Activated T-cell treated with anti-CD3 and anti-CD28 coated beads, Interleukin-2, amount 50 U/mL, for 72 hours (primary cell): ENCODE measurements at regions not wholly inside any gene's neighbourhood (a gene's known extent, or its start where the extent isn't known, plus 50 kb on each side); places are given as distances from the start of the nearest gene placed in this dataset.

Experiments
- ATAC-seq, 2 donors: fragments of 150-1000 bp; cut with Tn5 transposase; replicated peaks in 1 of 2; 2 replicates each; pipeline ENCODE4 v1.10.0; 2021; ENCODE audit warnings: moderate library complexity in 2 of 2, mild to moderate bottlenecking in 1 of 2
- DNase-seq, 2 donors: peaks; one replicate each; pipeline ENCODE4 v3.0.0; 2021 to 2022; ENCODE audit warnings: mixed read lengths in 1 of 2
- H3K27ac Mint-ChIP-seq: one replicate; pipeline ENCODE4 v1.8.0; 2022; ENCODE audit warnings: mild to moderate bottlenecking, moderate library complexity, mixed read lengths
- H3K27me3 Mint-ChIP-seq: one replicate; pipeline ENCODE4 v1.8.0; 2022; ENCODE audit warnings: low read depth, mixed read lengths
- H3K36me3 Mint-ChIP-seq, 2 donors: one replicate each; pipeline ENCODE4 v1.8.0; 2022; ENCODE audit warnings: mixed read lengths in 2 of 2, mild to moderate bottlenecking in 1 of 2; ENCODE audit not compliant: insufficient read depth in 2 of 2
- H3K4me1 Mint-ChIP-seq: one replicate; pipeline ENCODE4 v1.8.0; 2022; ENCODE audit warnings: low read depth, mixed read lengths
- H3K4me3 Mint-ChIP-seq, 2 donors: one replicate each; pipeline ENCODE4 v1.8.0; 2022; ENCODE audit warnings: mild to moderate bottlenecking in 2 of 2, mixed read lengths in 2 of 2, moderate library complexity in 2 of 2
- H3K9me3 Mint-ChIP-seq, 2 donors: one replicate each; pipeline ENCODE4 v1.8.0; 2022; ENCODE audit warnings: mixed read lengths in 2 of 2

DNA sequence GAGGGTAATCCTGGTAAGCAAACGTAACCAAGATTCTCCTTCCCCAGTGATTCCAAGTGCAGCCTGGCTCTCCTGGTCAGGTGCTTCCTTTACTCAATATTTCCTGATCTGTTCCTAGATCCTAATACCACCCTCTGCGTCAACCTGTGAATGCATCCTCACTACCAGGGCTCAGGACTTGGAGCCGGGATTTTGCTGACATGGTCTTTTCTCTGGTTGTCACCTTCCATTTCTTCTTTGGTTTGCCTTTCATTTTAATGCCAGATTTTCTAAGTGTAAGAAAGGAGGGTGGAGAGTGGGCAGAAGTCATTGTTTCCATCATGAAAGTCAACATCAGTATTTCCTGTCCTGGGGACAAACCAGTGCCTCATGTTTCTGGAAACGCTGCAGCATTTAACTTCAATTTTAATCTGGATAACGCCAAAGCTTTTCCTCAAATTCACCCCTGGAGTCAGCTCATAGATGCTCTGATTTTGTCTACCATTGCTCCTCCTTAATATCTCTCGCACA, 210.4 kb upstream of the ZNF32 start:
- Mint-ChIP-seq H3K27me3 (no peaks in the 10 kb centered on the region), H3K4me3 (no peak overlapping the region), H3K36me3 (no peaks in the 10 kb centered on the region), H3K4me1 (peaks cover 8% of the 10 kb centered on the region), H3K9me3 (peaks cover 0 to 2% of the 10 kb centered on the region in 2 donors), H3K27ac (no peak overlapping the region)
- DNase-seq (no peak), ATAC-seq (no peak)

DNA sequence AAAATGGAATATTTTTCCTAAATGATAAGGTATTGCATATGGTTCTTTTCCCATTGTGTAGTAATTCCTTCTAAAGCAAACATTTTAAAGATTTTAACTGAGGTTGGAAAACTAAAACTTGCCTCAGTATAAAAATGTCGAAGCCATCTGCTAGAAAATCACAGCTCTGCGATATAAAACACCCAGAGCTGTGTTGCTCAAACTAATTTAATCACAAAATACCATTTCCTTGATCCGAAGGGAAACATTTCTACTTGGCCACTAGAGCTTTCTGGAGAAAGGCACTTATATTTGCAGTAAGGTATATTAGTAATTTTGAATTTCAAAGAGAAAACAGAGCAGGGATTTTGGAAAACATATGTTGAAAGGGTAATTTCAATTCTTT, 209.2 kb upstream of the ZNF32 start:
- H3K27ac Mint-ChIP-seq: peak overlapping the region; percentile 38
- DNase-seq (no peak), ATAC-seq (no peak)
- H3K4me1 Mint-ChIP-seq: peaks cover 8% of the 10 kb centered on the region
- no peaks in the 10 kb centered on the region for H3K36me3 Mint-ChIP-seq
- no peak overlapping the region for H3K4me3 Mint-ChIP-seq
- H3K27me3 Mint-ChIP-seq: no peaks in the 10 kb centered on the region
- H3K9me3 Mint-ChIP-seq: peaks cover 0 to 2% of the 10 kb centered on the region in 2 donors

GRCh38 chr10:43857206-43857930, 208.7 kb upstream of the ZNF32 start:
- DNase-seq (no peak), ATAC-seq (peak in 1 of 2 donors; percentile 50)
- Mint-ChIP-seq H3K27me3 (no peaks in the 10 kb centered on the region), H3K4me1 (peaks cover 6% of the 10 kb centered on the region), H3K36me3 (no peaks in the 10 kb centered on the region), H3K27ac (no peak overlapping the region), H3K9me3 (peaks cover 0 to 2% of the 10 kb centered on the region in 2 donors), H3K4me3 (no peak overlapping the region)

DNA sequence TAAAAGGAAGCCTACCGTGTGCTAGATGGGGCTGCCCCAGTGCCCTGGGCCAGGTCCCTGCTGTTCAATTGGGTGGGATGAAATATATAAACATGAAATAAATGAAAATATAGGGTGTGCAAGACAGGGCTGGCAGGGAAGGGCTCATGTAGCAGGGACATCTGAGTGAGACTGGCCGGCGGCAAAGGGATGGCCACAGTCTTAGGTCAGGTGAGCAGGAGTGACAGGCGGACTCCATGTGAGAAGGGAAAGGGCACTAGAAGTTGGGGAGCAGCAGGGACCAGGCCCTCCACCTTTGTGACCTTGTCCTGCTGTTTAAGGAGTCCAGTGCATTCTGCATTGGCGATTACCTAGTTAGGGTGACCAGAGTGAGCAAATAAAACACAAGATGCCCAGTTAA, 207.6 kb upstream of the ZNF32 start:
- DNase-seq (no peak), ATAC-seq (no peak)
- no peaks in the 10 kb centered on the region for H3K4me1 Mint-ChIP-seq
- no peak overlapping the region for H3K4me3 Mint-ChIP-seq
- no peaks in the 10 kb centered on the region for H3K9me3 Mint-ChIP-seq
- no peaks in the 10 kb centered on the region for H3K36me3 Mint-ChIP-seq
- H3K27ac Mint-ChIP-seq: no peak overlapping the region
- no peaks in the 10 kb centered on the region for H3K27me3 Mint-ChIP-seq

DNA sequence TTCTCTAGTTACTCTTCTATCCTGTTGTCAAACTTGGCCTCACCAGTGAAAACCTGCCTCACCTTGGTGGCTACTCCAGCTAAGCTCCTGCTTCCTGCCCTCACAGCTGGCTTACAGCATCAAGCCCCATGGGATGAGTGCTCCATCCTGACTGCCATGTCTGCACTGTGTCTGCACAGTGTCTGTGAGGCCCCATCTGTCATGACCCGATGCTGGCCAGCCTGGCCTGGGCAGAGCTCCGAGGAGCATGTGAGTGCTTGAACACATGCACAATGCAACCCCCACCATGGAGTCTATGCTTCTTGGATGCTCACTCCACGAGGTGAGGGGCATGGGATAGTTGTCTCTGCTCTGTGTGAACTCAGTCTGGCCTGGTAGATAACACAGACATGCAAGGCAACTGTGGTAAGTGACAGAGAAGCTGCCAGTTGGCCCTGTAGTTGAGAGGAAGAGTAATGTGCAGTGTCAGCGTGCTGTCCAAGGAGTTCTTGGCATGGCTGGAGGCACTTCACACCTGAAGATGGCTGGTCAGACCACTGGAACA, 207.1 kb upstream of the ZNF32 start:
- no peak overlapping the region for H3K4me3 Mint-ChIP-seq
- DNase-seq: no peak
- H3K36me3 Mint-ChIP-seq: no peaks in the 10 kb centered on the region
- no peak overlapping the region for H3K27ac Mint-ChIP-seq
- H3K27me3 Mint-ChIP-seq: no peaks in the 10 kb centered on the region
- H3K9me3 Mint-ChIP-seq: no peaks in the 10 kb centered on the region
- ATAC-seq: no peak
- H3K4me1 Mint-ChIP-seq: no peaks in the 10 kb centered on the region

DNA sequence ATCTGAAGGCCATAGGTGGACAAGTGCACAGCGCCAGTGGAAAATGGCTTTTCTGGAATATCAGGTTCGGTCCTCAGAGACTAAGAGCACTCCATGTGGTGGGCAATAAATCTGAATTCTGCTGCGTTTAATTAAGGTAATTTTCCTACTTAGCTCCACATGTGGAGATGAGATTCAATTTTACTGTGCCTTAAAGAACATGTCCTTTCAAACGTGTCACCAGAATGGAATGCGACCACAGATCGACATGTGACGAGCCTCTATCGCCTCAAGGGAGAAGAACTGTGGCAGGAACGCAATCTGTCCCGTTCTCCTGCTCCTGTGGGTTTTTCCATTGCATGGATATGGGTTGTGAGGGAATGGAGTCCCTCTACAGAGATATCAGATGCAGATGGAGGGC, 205.3 kb upstream of the ZNF32 start:
- Mint-ChIP-seq H3K4me3 (no peak overlapping the region), H3K27me3 (no peaks in the 10 kb centered on the region), H3K4me1 (no peaks in the 10 kb centered on the region), H3K27ac (no peak overlapping the region), H3K36me3 (no peaks in the 10 kb centered on the region), H3K9me3 (no peaks in the 10 kb centered on the region)
- DNase-seq (no peak), ATAC-seq (no peak)

GRCh38 chr10:43853369-43853768, 204.7 kb upstream of the ZNF32 start:
- ATAC-seq (no peak), DNase-seq (no peak)
- H3K9me3 Mint-ChIP-seq: no peaks in the 10 kb centered on the region
- H3K27ac Mint-ChIP-seq: no peak overlapping the region
- no peaks in the 10 kb centered on the region for H3K36me3 Mint-ChIP-seq
- H3K4me1 Mint-ChIP-seq: no peaks in the 10 kb centered on the region
- H3K27me3 Mint-ChIP-seq: no peaks in the 10 kb centered on the region
- no peak overlapping the region for H3K4me3 Mint-ChIP-seq

DNA sequence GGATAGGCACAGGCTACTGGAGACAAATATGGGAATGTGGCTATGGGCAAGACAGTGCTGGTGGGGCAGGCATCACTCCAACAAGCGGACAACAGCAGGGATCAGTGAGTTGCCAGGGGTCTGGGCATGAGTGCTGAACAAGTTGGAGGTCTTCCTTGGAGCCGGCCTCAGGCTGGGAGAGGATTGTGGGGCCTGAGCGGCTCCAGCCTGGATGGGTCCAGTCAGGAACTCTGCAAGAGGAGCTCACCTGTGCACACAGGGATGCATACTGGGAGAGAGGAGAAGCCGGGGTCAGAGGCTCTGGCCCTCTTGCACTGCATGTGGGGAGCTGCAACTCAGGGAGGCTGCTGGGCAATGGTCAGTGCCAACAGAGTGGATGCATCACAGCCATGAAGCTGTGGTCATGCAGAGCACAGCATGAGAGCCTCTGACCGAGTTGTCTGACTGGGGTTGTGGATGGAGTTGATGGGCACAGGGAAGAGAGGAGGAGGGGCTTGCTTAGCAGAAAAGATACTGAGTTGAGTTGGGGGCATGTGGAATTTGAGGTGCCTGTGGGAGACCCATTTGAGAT, 204.0 kb upstream of the ZNF32 start:
- H3K9me3 Mint-ChIP-seq: no peaks in the 10 kb centered on the region
- DNase-seq (no peak), ATAC-seq (no peak)
- no peak overlapping the region for H3K4me3 Mint-ChIP-seq
- H3K36me3 Mint-ChIP-seq: no peaks in the 10 kb centered on the region
- no peaks in the 10 kb centered on the region for H3K27me3 Mint-ChIP-seq
- no peak overlapping the region for H3K27ac Mint-ChIP-seq
- no peaks in the 10 kb centered on the region for H3K4me1 Mint-ChIP-seq

DNA sequence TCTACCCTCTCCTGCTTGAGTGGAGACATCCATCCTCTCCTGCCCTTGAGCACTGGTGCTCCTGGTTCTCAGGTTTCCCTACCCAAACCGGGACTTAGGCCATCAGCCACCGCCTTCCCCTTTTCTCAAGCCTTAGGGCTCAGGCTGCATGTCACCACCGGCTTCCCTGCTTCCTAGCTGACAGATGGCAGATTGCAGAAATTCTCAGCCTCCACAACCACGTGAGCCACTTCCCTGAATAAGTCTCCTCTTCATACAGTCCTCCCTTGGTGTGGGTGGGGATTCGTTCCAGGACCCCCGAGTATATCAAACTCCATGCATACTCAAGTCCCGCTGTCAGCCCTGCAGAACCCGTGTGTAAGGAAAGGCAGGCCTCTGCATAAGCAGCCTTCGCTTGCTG, 203.5 kb upstream of the ZNF32 start:
- Mint-ChIP-seq H3K9me3 (no peaks in the 10 kb centered on the region), H3K27ac (no peak overlapping the region), H3K27me3 (no peaks in the 10 kb centered on the region), H3K4me1 (no peaks in the 10 kb centered on the region), H3K4me3 (no peak overlapping the region), H3K36me3 (no peaks in the 10 kb centered on the region)
- ATAC-seq (no peak), DNase-seq (no peak)

- no peaks in the 10 kb centered on the region for H3K27me3 Mint-ChIP-seq
- no peak overlapping the region for H3K27ac Mint-ChIP-seq
- H3K36me3 Mint-ChIP-seq: no peaks in the 10 kb centered on the region
- DNase-seq: no peak
- H3K9me3 Mint-ChIP-seq: no peaks in the 10 kb centered on the region
- no peak overlapping the region for H3K4me3 Mint-ChIP-seq
- ATAC-seq: no peak
- peaks cover 10% of the 10 kb centered on the region for H3K4me1 Mint-ChIP-seq
These were observed 202.3 kb upstream of the ZNF32 start for GRCh38 chr10:43851030-43851429.

DNA sequence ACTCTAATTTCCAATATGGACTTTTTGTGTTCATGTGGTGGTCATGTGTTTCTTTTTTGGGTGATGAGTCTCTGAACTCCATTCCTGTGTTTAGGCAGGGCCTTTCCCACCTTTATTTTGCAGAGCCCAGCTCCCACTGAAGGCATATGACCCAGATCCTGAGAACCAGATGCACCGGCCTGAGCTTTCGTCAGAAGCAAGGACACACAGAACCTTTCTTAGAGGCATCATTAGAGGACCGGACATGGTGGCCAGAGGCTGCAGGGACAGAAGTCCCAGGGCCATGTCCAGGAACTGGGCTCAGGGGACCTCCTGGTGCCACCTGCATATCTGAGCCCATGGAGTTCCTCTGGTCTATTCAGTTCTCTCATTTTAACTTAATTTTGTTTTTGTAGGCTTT, 200.9 kb upstream of the ZNF32 start:
- ATAC-seq (no peak), DNase-seq (no peak)
- Mint-ChIP-seq H3K36me3 (no peaks in the 10 kb centered on the region), H3K9me3 (no peaks in the 10 kb centered on the region), H3K4me1 (peaks cover 11% of the 10 kb centered on the region), H3K4me3 (no peak overlapping the region), H3K27me3 (no peaks in the 10 kb centered on the region), H3K27ac (no peak overlapping the region)

DNA sequence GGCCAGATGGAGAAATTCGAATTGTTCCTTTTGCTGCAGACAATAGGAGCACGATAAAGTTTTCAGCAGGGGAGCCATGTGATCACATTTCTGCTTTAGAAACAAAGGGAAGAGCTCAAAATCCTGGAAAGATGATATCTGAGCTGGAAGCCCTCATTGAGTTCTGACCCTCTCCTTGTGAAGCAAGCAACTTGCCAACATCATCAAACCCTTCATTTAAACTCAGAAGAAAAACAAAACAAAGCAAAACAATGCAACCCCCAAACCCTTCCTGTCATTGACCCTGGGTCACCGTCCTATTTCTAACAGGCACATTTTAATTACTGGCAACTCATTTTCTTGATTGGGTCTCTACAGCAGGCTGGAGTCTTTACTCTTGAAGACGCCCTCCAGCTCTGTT, 198.3 kb upstream of the ZNF32 start:
- Mint-ChIP-seq H3K27ac (no peak overlapping the region), H3K4me3 (no peak overlapping the region), H3K9me3 (no peaks in the 10 kb centered on the region), H3K27me3 (no peaks in the 10 kb centered on the region), H3K36me3 (no peaks in the 10 kb centered on the region), H3K4me1 (peaks cover 11% of the 10 kb centered on the region)
- DNase-seq: no peak
- ATAC-seq: no peak

- Mint-ChIP-seq H3K27me3 (no peaks in the 10 kb centered on the region), H3K4me3 (peak overlapping the region; percentile 60 to 72), H3K9me3 (no peaks in the 10 kb centered on the region), H3K4me1 (peaks cover 11% of the 10 kb centered on the region), H3K36me3 (no peaks in the 10 kb centered on the region), H3K27ac (peak overlapping the region; percentile 47)
- DNase-seq (peak; percentile 19 to 24), ATAC-seq (peak; percentile 43 to 57)
These were observed 197.6 kb upstream of the ZNF32 start for GRCh38 chr10:43846187-43846680.
